PFSK-1 (cell line): ENCODE measurements at regions not wholly inside any gene's neighbourhood (a gene's known extent, or its start where the extent isn't known, plus 50 kb on each side); places are given as distances from the start of the nearest gene placed in this dataset.

Experiments
- FOXP2 ChIP-seq: optimal IDR thresholded peaks from 2 replicates; pipeline ENCODE3; 2011; ENCODE audit warnings: borderline replicate concordance, control low read depth, inconsistent platforms; ENCODE audit not compliant: insufficient read depth; ENCODE audit errors: extremely low read length, extremely low read depth
- POLR2AphosphoS5 ChIP-seq: IDR thresholded peaks from 2 replicates; pipeline ENCODE4 v1.6.1; 2012; ENCODE audit warnings: low read depth, mild to moderate bottlenecking, control low read depth, low read length, moderate library complexity
- REST ChIP-seq, 2 experiments: IDR thresholded peaks; 2 replicates each; pipeline versions ENCODE4 v1.6.1 to v1.8.0; 2011 to 2012; ENCODE audit warnings: low read depth in 2 of 2, low read length in 2 of 2, control low read depth in 1 of 2, inconsistent platforms in 1 of 2, mild to moderate bottlenecking in 1 of 2, moderate library complexity in 1 of 2; ENCODE audit not compliant: insufficient read depth in 1 of 2
- SIN3A ChIP-seq: IDR thresholded peaks from 2 replicates; pipeline ENCODE4 v1.6.1; 2012; ENCODE audit warnings: mild to moderate bottlenecking, low read length, moderate library complexity, borderline replicate concordance; ENCODE audit not compliant: insufficient read depth
- TAF1 ChIP-seq: IDR thresholded peaks from 2 replicates; pipeline ENCODE4 v1.6.1; 2012; ENCODE audit warnings: low read length, control low read depth, borderline replicate concordance; ENCODE audit not compliant: insufficient read depth

- TF ChIP-seq TAF1 = no peak
- TF ChIP-seq SIN3A = no peak
- TF ChIP-seq REST (IDR thresholded peaks at IDR 0.05; ENCODE audit: insufficient read depth in 1 of 2, low read depth in 2 of 2, low read length in 2 of 2) = no peak
- TF ChIP-seq FOXP2 = no peak
- TF ChIP-seq POLR2AphosphoS5 = no peak
Measured at GRCh38 chr18:11268153-11268552, 118.8 kb upstream of the PIEZO2 start.

GRCh38 chr18:11266781-11267480 is 117.6 kb upstream of the PIEZO2 start:
- TF ChIP-seq FOXP2 = no peak
- no peak for TF ChIP-seq REST (IDR thresholded peaks at IDR 0.05; ENCODE audit: insufficient read depth in 1 of 2, low read depth in 2 of 2, low read length in 2 of 2)
- TF ChIP-seq SIN3A = no peak
- TF ChIP-seq POLR2AphosphoS5 = no peak
- TF ChIP-seq TAF1 = no peak

- TF ChIP-seq TAF1 (no peak), SIN3A (no peak), REST (IDR thresholded peaks at IDR 0.05; ENCODE audit: insufficient read depth in 1 of 2, low read depth in 2 of 2, low read length in 2 of 2) (no peak), POLR2AphosphoS5 (no peak), FOXP2 (no peak)
Measured at GRCh38 chr18:11261486-11261885, 112.1 kb upstream of the PIEZO2 start.

GRCh38 chr18:11260961-11261461 is 111.6 kb upstream of the PIEZO2 start:
- TF ChIP-seq SIN3A = no peak
- TF ChIP-seq TAF1 = no peak
- no peak for TF ChIP-seq REST (IDR thresholded peaks at IDR 0.05; ENCODE audit: insufficient read depth in 1 of 2, low read depth in 2 of 2, low read length in 2 of 2)
- TF ChIP-seq FOXP2 = no peak
- TF ChIP-seq POLR2AphosphoS5 = no peak
